ENCODE measurements at regions not wholly inside any gene's neighbourhood (a gene's known extent, or its start where the extent isn't known, plus 50 kb on each side); places are given as distances from the start of the nearest gene placed in this dataset.

DNA sequence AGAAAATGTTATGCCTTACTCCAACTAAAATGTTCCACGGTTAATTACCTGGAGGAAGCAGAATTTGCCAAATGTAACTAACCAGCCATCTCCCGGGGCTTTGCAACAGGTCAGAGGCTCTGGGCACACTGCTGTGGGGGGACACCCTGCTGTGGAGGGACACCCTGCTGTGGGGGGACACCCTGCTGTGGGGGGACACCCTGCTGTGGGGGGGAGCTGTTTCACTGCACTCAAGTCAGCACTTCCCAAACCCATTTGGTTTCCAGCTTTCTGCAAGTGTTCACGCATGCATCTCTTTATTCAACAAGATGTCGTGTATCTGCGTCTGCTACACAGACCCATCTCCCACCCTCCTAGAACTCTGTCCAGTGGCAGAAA is 239.5 kb downstream of the C16orf95 start:
- no peak overlapping the region for H3K4me3 ChIP-seq (ENCODE audit: low read depth, low read length)
- DNase-seq (ENCODE audit: low read depth), result no peak
- H3K36me3 ChIP-seq (ENCODE audit: control insufficient read depth, insufficient read depth, low read length), result no peaks in the 10 kb centered on the region
- TF ChIP-seq, protein P1, sequence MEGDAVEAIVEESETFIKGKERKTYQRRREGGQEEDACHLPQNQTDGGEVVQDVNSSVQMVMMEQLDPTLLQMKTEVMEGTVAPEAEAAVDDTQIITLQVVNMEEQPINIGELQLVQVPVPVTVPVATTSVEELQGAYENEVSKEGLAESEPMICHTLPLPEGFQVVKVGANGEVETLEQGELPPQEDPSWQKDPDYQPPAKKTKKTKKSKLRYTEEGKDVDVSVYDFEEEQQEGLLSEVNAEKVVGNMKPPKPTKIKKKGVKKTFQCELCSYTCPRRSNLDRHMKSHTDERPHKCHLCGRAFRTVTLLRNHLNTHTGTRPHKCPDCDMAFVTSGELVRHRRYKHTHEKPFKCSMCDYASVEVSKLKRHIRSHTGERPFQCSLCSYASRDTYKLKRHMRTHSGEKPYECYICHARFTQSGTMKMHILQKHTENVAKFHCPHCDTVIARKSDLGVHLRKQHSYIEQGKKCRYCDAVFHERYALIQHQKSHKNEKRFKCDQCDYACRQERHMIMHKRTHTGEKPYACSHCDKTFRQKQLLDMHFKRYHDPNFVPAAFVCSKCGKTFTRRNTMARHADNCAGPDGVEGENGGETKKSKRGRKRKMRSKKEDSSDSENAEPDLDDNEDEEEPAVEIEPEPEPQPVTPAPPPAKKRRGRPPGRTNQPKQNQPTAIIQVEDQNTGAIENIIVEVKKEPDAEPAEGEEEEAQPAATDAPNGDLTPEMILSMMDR (IDR thresholded peaks at IDR 0.05; ENCODE audit: insufficient read depth, low read length, severe bottlenecking), result no peak
- FAIRE-seq, result no peak
- H3K27me3 ChIP-seq (ENCODE audit: control insufficient read depth, insufficient read depth, low read length), result no peaks in the 10 kb centered on the region

DNA sequence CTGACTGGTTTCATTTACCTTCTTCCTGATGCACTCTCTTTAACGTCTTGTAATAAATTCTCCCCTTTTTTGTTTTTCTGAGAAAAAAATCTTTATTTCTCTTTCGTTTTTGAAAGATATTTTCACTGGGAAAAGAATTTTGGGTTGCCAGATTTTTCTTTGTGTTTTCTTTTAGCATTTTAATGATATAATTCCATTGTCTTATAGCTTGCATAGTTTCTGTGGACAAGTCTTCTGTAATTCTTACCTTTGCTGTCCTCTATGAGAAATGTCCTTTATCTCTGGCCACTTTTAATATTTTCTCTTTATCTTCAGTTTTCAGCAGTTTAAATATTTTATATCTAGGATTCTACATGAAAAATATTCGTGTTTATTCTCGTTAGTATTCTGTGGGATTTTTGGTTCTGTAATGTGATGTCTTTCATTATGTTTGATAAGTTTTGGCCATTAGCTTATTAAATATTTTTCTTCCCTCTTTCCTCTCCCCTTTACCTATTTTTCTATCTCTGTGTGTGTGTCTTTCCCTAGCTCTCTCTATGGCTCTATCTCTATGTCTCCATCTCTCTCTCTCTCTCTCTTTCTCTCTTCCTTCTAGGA is 236.5 kb downstream of the C16orf95 start:
- DNase-seq (ENCODE audit: low read depth), result no peak
- Histone ChIP-seq H3K4me3 (ENCODE audit: low read depth, low read length) (no peak overlapping the region), H3K27me3 (ENCODE audit: control insufficient read depth, insufficient read depth, low read length) (no peaks in the 10 kb centered on the region), H3K36me3 (ENCODE audit: control insufficient read depth, insufficient read depth, low read length) (no peaks in the 10 kb centered on the region)
- no peak for FAIRE-seq
- TF ChIP-seq, protein P1 (IDR thresholded peaks at IDR 0.05; ENCODE audit: insufficient read depth, low read length, severe bottlenecking), result no peak

DNA sequence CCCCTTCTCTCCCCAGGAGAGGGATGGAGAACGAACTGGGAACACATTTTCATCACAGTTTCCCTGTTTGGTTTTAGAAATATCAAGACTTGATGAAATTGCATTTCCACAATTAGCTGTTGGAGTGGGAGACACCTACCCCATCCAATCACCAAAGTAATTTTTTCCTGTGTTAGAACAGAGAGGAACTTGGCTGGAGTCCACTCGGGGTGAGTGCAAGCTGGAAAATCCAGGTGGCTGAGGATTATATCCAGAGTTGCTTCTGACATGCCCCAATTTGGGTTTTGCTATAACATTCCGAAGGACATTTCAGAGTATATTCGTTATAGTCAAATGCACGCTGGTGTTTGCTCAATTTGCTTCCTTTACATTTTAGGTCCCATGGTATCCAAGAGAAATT is 231.8 kb downstream of the C16orf95 start:
- TF ChIP-seq, protein P1 (IDR thresholded peaks at IDR 0.05; ENCODE audit: insufficient read depth, low read length, severe bottlenecking), result no peak
- H3K4me3 ChIP-seq (ENCODE audit: low read depth, low read length), result no peak overlapping the region
- H3K36me3 ChIP-seq (ENCODE audit: control insufficient read depth, insufficient read depth, low read length), result no peaks in the 10 kb centered on the region
- no peak for DNase-seq (ENCODE audit: low read depth)
- H3K27me3 ChIP-seq (ENCODE audit: control insufficient read depth, insufficient read depth, low read length), result no peaks in the 10 kb centered on the region
- no peak for FAIRE-seq

DNA sequence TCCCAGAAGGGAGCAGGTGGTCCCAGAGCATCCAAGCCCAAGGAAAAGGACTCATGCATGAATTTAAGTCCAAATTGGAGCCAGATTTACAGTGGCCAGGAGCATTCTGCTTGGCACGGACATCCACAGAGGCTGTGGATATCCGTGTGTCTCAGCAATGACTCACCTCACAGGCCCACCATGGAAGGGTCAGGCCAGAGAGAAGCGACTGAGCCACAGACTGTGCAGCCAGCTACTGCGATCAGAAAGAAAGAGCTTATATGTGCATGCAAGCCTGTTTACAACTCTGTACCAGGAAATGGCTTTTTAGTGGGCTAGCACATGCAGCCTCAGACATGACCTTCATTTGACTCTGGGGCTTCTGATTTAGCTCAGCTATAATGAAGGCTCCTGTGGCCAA is 231.0 kb downstream of the C16orf95 start:
- DNase-seq (ENCODE audit: low read depth), result no peak
- TF ChIP-seq, protein P1 (IDR thresholded peaks at IDR 0.05; ENCODE audit: insufficient read depth, low read length, severe bottlenecking), result no peak
- no peaks in the 10 kb centered on the region for H3K27me3 ChIP-seq (ENCODE audit: control insufficient read depth, insufficient read depth, low read length)
- no peak for FAIRE-seq
- no peak overlapping the region for H3K4me3 ChIP-seq (ENCODE audit: low read depth, low read length)
- H3K36me3 ChIP-seq (ENCODE audit: control insufficient read depth, insufficient read depth, low read length), result no peaks in the 10 kb centered on the region

DNA sequence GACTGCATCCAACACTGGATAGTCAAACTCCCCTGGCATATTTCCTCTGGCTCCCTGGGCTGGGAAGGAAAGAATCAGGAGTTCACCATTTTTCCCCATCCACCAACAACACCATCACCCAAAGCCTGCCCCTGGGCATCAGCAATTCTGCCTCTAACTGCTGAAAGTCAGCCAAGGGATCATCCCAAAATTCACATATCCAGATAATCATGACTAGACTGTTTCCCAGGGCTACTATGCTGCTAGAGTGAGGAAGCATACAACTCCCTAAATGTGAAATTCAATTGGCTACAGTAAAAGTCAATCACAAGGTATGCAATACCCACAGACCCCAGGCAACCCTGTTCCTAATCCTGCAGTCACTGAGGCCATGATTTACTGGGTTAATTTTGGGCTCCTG is 230.6 kb downstream of the C16orf95 start:
- no peak for FAIRE-seq
- TF ChIP-seq, protein P1 (IDR thresholded peaks at IDR 0.05; ENCODE audit: insufficient read depth, low read length, severe bottlenecking), result no peak
- no peak for DNase-seq (ENCODE audit: low read depth)
- Histone ChIP-seq H3K27me3 (ENCODE audit: control insufficient read depth, insufficient read depth, low read length) (no peaks in the 10 kb centered on the region), H3K36me3 (ENCODE audit: control insufficient read depth, insufficient read depth, low read length) (no peaks in the 10 kb centered on the region), H3K4me3 (ENCODE audit: low read depth, low read length) (no peak overlapping the region)

DNA sequence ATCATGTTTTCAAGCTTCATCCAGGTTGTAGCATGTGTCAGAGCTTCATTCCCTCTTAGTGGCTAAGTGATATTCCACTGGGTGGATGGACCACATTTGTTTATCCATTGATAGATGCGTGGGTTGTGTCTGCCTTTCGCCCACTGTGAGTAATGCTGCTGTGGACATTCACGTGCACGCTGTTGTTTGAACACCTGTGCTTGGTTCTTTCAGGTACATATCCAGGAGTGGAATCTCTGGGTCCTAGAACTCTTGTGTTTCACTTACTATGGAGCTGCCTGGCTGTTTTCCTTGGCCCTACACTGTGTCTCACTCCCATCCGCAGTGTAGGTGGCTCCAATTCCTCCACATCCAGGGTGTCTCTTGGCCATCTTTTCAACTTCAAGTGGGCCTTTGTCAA is 224.2 kb downstream of the C16orf95 start:
- Histone ChIP-seq H3K36me3 (ENCODE audit: control insufficient read depth, insufficient read depth, low read length) (no peaks in the 10 kb centered on the region), H3K27me3 (ENCODE audit: control insufficient read depth, insufficient read depth, low read length) (no peaks in the 10 kb centered on the region), H3K4me3 (ENCODE audit: low read depth, low read length) (no peak overlapping the region)
- FAIRE-seq (peak; percentile 55), DNase-seq (ENCODE audit: low read depth) (no peak)
- TF ChIP-seq, protein P1 (IDR thresholded peaks at IDR 0.05; ENCODE audit: insufficient read depth, low read length, severe bottlenecking), result no peak

All from bronchial epithelial cell (primary cell).